ENCODE measurements at regions not wholly inside any gene's neighbourhood (a gene's known extent, or its start where the extent isn't known, plus 50 kb on each side); places are given as distances from the start of the nearest gene placed in this dataset.

DNA sequence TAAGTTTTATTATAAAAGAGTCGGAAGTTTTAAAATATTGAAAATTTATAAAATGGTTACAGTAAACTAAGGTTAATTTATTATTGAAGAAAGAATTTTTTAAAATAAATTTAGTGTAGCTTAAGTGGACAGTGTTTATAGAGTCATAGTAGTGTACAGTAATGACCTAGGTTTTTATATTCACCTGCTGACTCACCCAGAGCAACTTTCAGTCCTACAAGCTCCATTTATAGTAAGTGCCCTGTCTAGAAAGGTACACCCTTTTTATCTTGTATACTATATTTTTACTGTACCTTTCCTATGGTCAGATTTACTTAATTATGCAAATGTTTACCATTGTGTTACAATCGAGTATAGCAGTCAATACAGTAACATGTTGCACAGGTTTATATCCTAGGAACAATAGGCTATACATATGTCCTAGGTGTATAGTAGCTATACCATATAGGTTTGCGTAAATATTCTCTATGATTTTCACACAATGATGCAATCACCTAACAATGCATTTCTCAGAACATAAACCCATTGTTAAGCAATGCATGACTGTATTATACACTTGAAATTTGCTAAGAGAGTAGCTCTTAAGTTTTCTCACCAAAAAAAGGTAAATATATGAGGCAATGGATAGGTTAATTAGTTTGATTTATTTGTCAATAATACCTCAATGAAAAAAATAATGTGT lies 106.9 kb upstream of the CD96 start:
- H2AFZ ChIP-seq (ENCODE audit: low read depth, low read length, poor library complexity, severe bottlenecking) = no peak overlapping the region
- no peaks in the 10 kb centered on the region for H3K9me3 ChIP-seq (ENCODE audit: control insufficient read depth in 1 of 2, insufficient read depth in 1 of 2, low read depth in 1 of 2, low read length in 2 of 2)
- TF ChIP-seq EGR1 (IDR thresholded peaks at IDR 0.05; ENCODE audit: low read depth) = no peak
- no peaks in the 10 kb centered on the region for H3K27me3 ChIP-seq (ENCODE audit: insufficient read depth, low read length)
- no peaks in the 10 kb centered on the region for H3K79me2 ChIP-seq (ENCODE audit: insufficient read depth, low read length)
- H4K20me1 ChIP-seq (ENCODE audit: insufficient read depth) = no peaks in the 10 kb centered on the region
- H3K4me3 ChIP-seq (replicated peaks in 1 of 2; ENCODE audit: low read depth in 1 of 2, low read length in 2 of 2) = no peak overlapping the region
- ATAC-seq (no peak), DNase-seq (ENCODE audit: low read depth, low spot score) (no peak)
- intact Hi-C loops (cut with micrococcal nuclease) = no loop called here
- CTCF ChIA-PET = no interaction called here
- no peak overlapping the region for H3K9ac ChIP-seq (ENCODE audit: low read length)
- POLR2A ChIA-PET = no interaction called here
- no TSS peak for BruUV-seq (replicated peaks)
- RAD21 ChIA-PET (ENCODE audit: low non-redundant PET in 1 of 2, low total read pairs in 2 of 2, uncharacterized antibody in 2 of 2, unreplicated experiment in 2 of 2) = no interaction called here
- no peaks in the 10 kb centered on the region for H3K4me1 ChIP-seq (ENCODE audit: control insufficient read depth in 1 of 2, insufficient read depth in 2 of 2, low read length in 2 of 2)
- no peak overlapping the region for H3K27ac ChIP-seq (ENCODE audit: low read depth, low read length)
- H3K4me2 ChIP-seq (ENCODE audit: low read length) = no peak overlapping the region
- no peaks in the 10 kb centered on the region for H3K36me3 ChIP-seq (ENCODE audit: control insufficient read depth in 1 of 2, insufficient read depth in 2 of 2, low read length in 2 of 2)
- no peaks in the 10 kb centered on the region for H3K9me2 ChIP-seq (ENCODE audit: insufficient read depth)

DNA sequence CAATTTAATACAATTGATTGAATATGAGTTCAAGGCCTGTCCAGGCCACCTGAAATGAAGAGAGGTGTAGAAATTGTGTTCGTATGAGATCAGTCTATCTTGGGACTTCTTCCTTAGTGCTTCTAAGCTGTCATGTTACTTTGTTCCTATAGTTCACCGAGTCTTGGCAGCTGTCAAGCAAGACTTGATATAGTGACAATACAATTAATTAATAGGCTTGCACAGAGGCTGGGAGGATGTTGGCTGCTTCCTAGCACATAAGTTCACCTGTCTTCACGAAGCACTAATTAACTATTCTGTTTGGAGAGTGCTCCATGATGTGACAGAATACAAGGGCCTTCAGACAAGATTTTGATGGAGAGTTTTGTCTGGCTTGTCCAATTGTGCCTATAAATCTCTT lies 103.7 kb upstream of the CD96 start:
- Histone ChIP-seq H3K27me3 (ENCODE audit: insufficient read depth, low read length) (no peaks in the 10 kb centered on the region), H3K9me2 (ENCODE audit: insufficient read depth) (no peaks in the 10 kb centered on the region), H3K4me2 (ENCODE audit: low read length) (no peak overlapping the region), H3K79me2 (ENCODE audit: insufficient read depth, low read length) (no peaks in the 10 kb centered on the region), H3K9me3 (ENCODE audit: control insufficient read depth in 1 of 2, insufficient read depth in 1 of 2, low read depth in 1 of 2, low read length in 2 of 2) (no peaks in the 10 kb centered on the region), H3K9ac (ENCODE audit: low read length) (no peak overlapping the region), H4K20me1 (ENCODE audit: insufficient read depth) (no peaks in the 10 kb centered on the region), H3K27ac (ENCODE audit: low read depth, low read length) (no peak overlapping the region), H3K4me1 (ENCODE audit: control insufficient read depth in 1 of 2, insufficient read depth in 2 of 2, low read length in 2 of 2) (no peaks in the 10 kb centered on the region), H3K4me3 (replicated peaks in 1 of 2; ENCODE audit: low read depth in 1 of 2, low read length in 2 of 2) (no peak overlapping the region), H2AFZ (ENCODE audit: low read depth, low read length, poor library complexity, severe bottlenecking) (no peak overlapping the region), H3K36me3 (ENCODE audit: control insufficient read depth in 1 of 2, insufficient read depth in 2 of 2, low read length in 2 of 2) (no peaks in the 10 kb centered on the region)
- ATAC-seq (no peak), DNase-seq (ENCODE audit: low read depth, low spot score) (no peak)
- ChIA-PET RAD21 (ENCODE audit: low non-redundant PET in 1 of 2, low total read pairs in 2 of 2, uncharacterized antibody in 2 of 2, unreplicated experiment in 2 of 2) (no interaction called here), POLR2A (no interaction called here), CTCF (no interaction called here)
- TF ChIP-seq RAD21 (IDR thresholded peaks at IDR 0.05; ENCODE audit: low read depth) (no peak), POLR2A (IDR thresholded peaks at IDR 0.05; ENCODE audit: borderline replicate concordance, extremely low read depth, insufficient read depth, insufficient read length) (no peak), ZFX (IDR thresholded peaks at IDR 0.05) (no peak), SP1 (IDR thresholded peaks at IDR 0.05; ENCODE audit: low read depth) (no peak), YY1 (IDR thresholded peaks at IDR 0.05; ENCODE audit: extremely low read depth, insufficient replicate concordance, low read depth, low read length) (no peak)
- TF ChIP-seq, protein P1, sequence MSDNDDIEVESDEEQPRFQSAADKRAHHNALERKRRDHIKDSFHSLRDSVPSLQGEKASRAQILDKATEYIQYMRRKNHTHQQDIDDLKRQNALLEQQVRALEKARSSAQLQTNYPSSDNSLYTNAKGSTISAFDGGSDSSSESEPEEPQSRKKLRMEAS (IDR thresholded peaks at IDR 0.05) = no peak
- TF ChIP-seq, protein P2, sequence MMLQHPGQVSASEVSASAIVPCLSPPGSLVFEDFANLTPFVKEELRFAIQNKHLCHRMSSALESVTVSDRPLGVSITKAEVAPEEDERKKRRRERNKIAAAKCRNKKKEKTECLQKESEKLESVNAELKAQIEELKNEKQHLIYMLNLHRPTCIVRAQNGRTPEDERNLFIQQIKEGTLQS (IDR thresholded peaks at IDR 0.05) = no peak
- TF ChIP-seq, protein P3, sequence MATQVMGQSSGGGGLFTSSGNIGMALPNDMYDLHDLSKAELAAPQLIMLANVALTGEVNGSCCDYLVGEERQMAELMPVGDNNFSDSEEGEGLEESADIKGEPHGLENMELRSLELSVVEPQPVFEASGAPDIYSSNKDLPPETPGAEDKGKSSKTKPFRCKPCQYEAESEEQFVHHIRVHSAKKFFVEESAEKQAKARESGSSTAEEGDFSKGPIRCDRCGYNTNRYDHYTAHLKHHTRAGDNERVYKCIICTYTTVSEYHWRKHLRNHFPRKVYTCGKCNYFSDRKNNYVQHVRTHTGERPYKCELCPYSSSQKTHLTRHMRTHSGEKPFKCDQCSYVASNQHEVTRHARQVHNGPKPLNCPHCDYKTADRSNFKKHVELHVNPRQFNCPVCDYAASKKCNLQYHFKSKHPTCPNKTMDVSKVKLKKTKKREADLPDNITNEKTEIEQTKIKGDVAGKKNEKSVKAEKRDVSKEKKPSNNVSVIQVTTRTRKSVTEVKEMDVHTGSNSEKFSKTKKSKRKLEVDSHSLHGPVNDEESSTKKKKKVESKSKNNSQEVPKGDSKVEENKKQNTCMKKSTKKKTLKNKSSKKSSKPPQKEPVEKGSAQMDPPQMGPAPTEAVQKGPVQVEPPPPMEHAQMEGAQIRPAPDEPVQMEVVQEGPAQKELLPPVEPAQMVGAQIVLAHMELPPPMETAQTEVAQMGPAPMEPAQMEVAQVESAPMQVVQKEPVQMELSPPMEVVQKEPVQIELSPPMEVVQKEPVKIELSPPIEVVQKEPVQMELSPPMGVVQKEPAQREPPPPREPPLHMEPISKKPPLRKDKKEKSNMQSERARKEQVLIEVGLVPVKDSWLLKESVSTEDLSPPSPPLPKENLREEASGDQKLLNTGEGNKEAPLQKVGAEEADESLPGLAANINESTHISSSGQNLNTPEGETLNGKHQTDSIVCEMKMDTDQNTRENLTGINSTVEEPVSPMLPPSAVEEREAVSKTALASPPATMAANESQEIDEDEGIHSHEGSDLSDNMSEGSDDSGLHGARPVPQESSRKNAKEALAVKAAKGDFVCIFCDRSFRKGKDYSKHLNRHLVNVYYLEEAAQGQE (IDR thresholded peaks at IDR 0.05; ENCODE audit: low read depth) = no peak
- BruUV-seq (replicated peaks) = no TSS peak
- intact Hi-C loops (cut with micrococcal nuclease) = no loop called here

Measured in HCT116 (cell line).